ENCODE measurements at regions not wholly inside any gene's neighbourhood (a gene's known extent, or its start where the extent isn't known, plus 50 kb on each side); places are given as distances from the start of the nearest gene placed in this dataset.

DNA sequence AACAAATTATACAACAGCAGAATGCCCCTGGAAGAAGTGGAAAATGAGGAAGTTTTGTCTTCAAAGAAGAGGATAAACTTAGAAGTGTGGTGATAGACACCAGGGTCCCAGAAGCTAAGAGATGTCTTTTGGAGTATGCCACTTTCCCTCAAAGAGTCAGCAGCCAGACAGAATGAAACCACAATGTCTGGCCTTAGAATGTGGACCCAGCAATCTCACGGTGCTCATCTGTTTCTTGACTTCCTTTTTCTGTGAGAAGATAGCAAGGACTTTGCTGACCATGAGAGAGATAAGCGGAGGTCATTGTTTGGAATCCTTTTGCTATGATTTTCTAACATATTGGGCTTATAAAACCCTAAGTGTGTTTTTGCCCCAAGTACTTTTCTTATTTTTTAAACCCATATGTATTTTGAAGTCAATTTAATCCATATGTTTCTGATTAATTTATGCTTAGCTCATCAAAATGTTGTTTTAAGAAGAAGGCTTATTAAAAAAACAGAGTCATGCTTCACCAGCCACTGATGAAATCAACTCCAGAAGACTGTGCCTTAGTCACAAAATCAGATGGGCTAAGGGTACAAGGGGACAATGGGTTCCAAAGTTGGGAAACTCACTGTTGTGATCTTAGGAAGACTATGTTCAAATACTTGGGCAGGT lies 451.2 kb upstream of the JAG1 start:
- Histone ChIP-seq H2BK120ac (ENCODE audit: low read depth, low read length) (no peak overlapping the region), H3K79me1 (ENCODE audit: low read depth, low read length) (no peaks in the 10 kb centered on the region), H3K23ac (ENCODE audit: low read depth, low read length, poor library complexity) (no peak overlapping the region), H3K27ac (replicated peaks; ENCODE audit: low read length) (no peak overlapping the region), H3K9me3 (replicated peaks in 1 of 2; ENCODE audit: control insufficient read depth in 2 of 2, insufficient read depth in 1 of 2, low read depth in 1 of 2, low read length in 2 of 2) (no peaks in the 10 kb centered on the region), H3K4me1 (ENCODE audit: control insufficient read depth in 2 of 2, insufficient read depth in 1 of 2, low read depth in 1 of 2, low read length in 2 of 2) (no peaks in the 10 kb centered on the region), H3K27me3 (ENCODE audit: control insufficient read depth in 3 of 3, insufficient read depth in 3 of 3, low read depth in 1 of 3, low read length in 3 of 3) (no peaks in the 10 kb centered on the region), H3K9ac (ENCODE audit: low read depth, low read length, poor library complexity) (no peak overlapping the region), H4K91ac (ENCODE audit: low read depth, low read length, poor library complexity) (no peak overlapping the region), H3K4me3 (ENCODE audit: low read length in 2 of 2) (no peak overlapping the region), H2BK5ac (ENCODE audit: low read length) (no peak overlapping the region), H3K4me2 (ENCODE audit: insufficient read depth, low read length, poor library complexity, severe bottlenecking) (no peak overlapping the region), H4K8ac (ENCODE audit: low read depth, low read length) (no peak overlapping the region), H3K4ac (ENCODE audit: low read length) (no peak overlapping the region), H2AFZ (ENCODE audit: low read length) (no peak overlapping the region), H2BK12ac (ENCODE audit: low read length) (no peak overlapping the region), H3K18ac (ENCODE audit: low read length) (no peak overlapping the region), H2AK5ac (ENCODE audit: low read depth, low read length) (no peak overlapping the region), H3K36me3 (replicated peaks in 1 of 2; ENCODE audit: control insufficient read depth in 2 of 2, insufficient read depth in 2 of 2, low read length in 2 of 2) (no peaks in the 10 kb centered on the region), H3K14ac (ENCODE audit: low read length) (no peak overlapping the region), H2BK15ac (ENCODE audit: low read length) (no peak overlapping the region)
- no peak for DNase-seq (ENCODE audit: low spot score)
- no CpG with 5 or more reads among the region's 2 CpGs for WGBS, 2 donors (ENCODE audit: extremely low coverage in 2 of 2, insufficient read length in 2 of 2, insufficient replicate concordance in 1 of 2)

DNA sequence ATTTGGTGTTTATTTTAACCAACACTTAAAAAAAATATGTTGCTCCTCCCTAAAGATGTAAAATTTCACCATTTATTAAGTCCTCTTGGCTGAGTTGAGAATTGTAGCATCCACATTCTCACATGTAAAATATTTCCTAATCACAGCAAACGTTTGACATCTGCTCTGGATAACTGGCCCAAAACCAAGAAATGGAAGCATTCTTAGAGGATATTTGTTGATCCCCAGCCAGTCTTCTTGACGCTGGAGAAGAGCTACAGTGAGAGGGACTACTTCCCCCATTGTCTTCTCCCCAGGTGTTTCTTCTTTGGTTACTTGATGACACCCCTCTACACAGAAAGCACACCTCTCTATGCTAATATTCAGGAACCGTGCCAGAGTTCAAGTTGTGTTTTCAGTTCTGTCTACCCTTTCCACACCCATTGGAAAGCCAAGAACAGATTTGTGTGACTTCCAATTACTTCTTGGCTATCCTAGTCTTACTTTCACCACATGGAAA lies 454.5 kb upstream of the JAG1 start:
- H4K8ac ChIP-seq (ENCODE audit: low read depth, low read length) = no peak overlapping the region
- H2BK120ac ChIP-seq (ENCODE audit: low read depth, low read length) = no peak overlapping the region
- H3K18ac ChIP-seq (ENCODE audit: low read length) = no peak overlapping the region
- no peaks in the 10 kb centered on the region for H3K79me1 ChIP-seq (ENCODE audit: low read depth, low read length)
- WGBS, 2 donors (ENCODE audit: extremely low coverage in 2 of 2, insufficient read length in 2 of 2, insufficient replicate concordance in 1 of 2) = no CpG with 5 or more reads among the region's 3 CpGs
- H2BK12ac ChIP-seq (ENCODE audit: low read length) = no peak overlapping the region
- no peak overlapping the region for H2BK15ac ChIP-seq (ENCODE audit: low read length)
- H3K4me2 ChIP-seq (ENCODE audit: insufficient read depth, low read length, poor library complexity, severe bottlenecking) = no peak overlapping the region
- no peak overlapping the region for H3K9ac ChIP-seq (ENCODE audit: low read depth, low read length, poor library complexity)
- no peak overlapping the region for H3K4me3 ChIP-seq (ENCODE audit: low read length in 2 of 2)
- no peak overlapping the region for H3K14ac ChIP-seq (ENCODE audit: low read length)
- no peak overlapping the region for H2AFZ ChIP-seq (ENCODE audit: low read length)
- no peaks in the 10 kb centered on the region for H3K36me3 ChIP-seq (replicated peaks in 1 of 2; ENCODE audit: control insufficient read depth in 2 of 2, insufficient read depth in 2 of 2, low read length in 2 of 2)
- no peaks in the 10 kb centered on the region for H3K27me3 ChIP-seq (ENCODE audit: control insufficient read depth in 3 of 3, insufficient read depth in 3 of 3, low read depth in 1 of 3, low read length in 3 of 3)
- no peak overlapping the region for H2BK5ac ChIP-seq (ENCODE audit: low read length)
- H2AK5ac ChIP-seq (ENCODE audit: low read depth, low read length) = no peak overlapping the region
- H3K4ac ChIP-seq (ENCODE audit: low read length) = no peak overlapping the region
- H3K27ac ChIP-seq (replicated peaks; ENCODE audit: low read length) = no peak overlapping the region
- no peak overlapping the region for H3K23ac ChIP-seq (ENCODE audit: low read depth, low read length, poor library complexity)
- H3K4me1 ChIP-seq (ENCODE audit: control insufficient read depth in 2 of 2, insufficient read depth in 1 of 2, low read depth in 1 of 2, low read length in 2 of 2) = peaks cover 0 to 1% of the 10 kb centered on the region in 2 donors
- DNase-seq (ENCODE audit: low spot score) = no peak
- H3K9me3 ChIP-seq (replicated peaks in 1 of 2; ENCODE audit: control insufficient read depth in 2 of 2, insufficient read depth in 1 of 2, low read depth in 1 of 2, low read length in 2 of 2) = no peaks in the 10 kb centered on the region
- no peak overlapping the region for H4K91ac ChIP-seq (ENCODE audit: low read depth, low read length, poor library complexity)

DNA sequence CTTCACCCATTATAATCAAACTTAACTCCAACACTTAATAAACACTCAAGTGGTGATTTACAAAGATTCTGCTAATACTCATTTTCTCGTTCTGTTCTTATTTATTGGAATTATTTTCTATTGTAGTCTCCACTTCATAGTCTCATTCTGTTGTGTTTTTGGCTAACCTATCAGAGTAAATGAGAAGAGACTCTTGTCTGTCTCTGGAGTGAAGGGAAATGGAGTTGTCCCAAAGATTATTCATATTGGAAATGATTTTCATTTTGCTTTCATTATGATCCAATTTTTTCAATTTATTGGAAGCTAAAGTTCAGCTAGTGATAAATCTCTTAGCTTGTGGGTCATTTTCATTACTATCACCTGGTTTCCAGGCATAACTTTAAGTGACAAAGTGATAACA lies 454.9 kb upstream of the JAG1 start:
- no CpG with 5 or more reads among the region's 1 CpG for WGBS, 2 donors (ENCODE audit: extremely low coverage in 2 of 2, insufficient read length in 2 of 2, insufficient replicate concordance in 1 of 2)
- Histone ChIP-seq H3K27ac (replicated peaks; ENCODE audit: low read length) (no peak overlapping the region), H3K4me2 (ENCODE audit: insufficient read depth, low read length, poor library complexity, severe bottlenecking) (no peak overlapping the region), H3K14ac (ENCODE audit: low read length) (no peak overlapping the region), H3K9me3 (replicated peaks in 1 of 2; ENCODE audit: control insufficient read depth in 2 of 2, insufficient read depth in 1 of 2, low read depth in 1 of 2, low read length in 2 of 2) (no peaks in the 10 kb centered on the region), H4K8ac (ENCODE audit: low read depth, low read length) (no peak overlapping the region), H3K27me3 (ENCODE audit: control insufficient read depth in 3 of 3, insufficient read depth in 3 of 3, low read depth in 1 of 3, low read length in 3 of 3) (no peaks in the 10 kb centered on the region), H2BK12ac (ENCODE audit: low read length) (no peak overlapping the region), H3K23ac (ENCODE audit: low read depth, low read length, poor library complexity) (no peak overlapping the region), H3K36me3 (replicated peaks in 1 of 2; ENCODE audit: control insufficient read depth in 2 of 2, insufficient read depth in 2 of 2, low read length in 2 of 2) (no peaks in the 10 kb centered on the region), H3K9ac (ENCODE audit: low read depth, low read length, poor library complexity) (no peak overlapping the region), H3K18ac (ENCODE audit: low read length) (no peak overlapping the region), H3K4ac (ENCODE audit: low read length) (no peak overlapping the region), H2BK15ac (ENCODE audit: low read length) (no peak overlapping the region), H3K4me1 (ENCODE audit: control insufficient read depth in 2 of 2, insufficient read depth in 1 of 2, low read depth in 1 of 2, low read length in 2 of 2) (peaks cover 0 to 1% of the 10 kb centered on the region in 2 donors), H3K79me1 (ENCODE audit: low read depth, low read length) (no peaks in the 10 kb centered on the region), H2AFZ (ENCODE audit: low read length) (no peak overlapping the region), H2AK5ac (ENCODE audit: low read depth, low read length) (no peak overlapping the region), H3K4me3 (ENCODE audit: low read length in 2 of 2) (no peak overlapping the region), H4K91ac (ENCODE audit: low read depth, low read length, poor library complexity) (no peak overlapping the region), H2BK120ac (ENCODE audit: low read depth, low read length) (no peak overlapping the region), H2BK5ac (ENCODE audit: low read length) (no peak overlapping the region)
- DNase-seq (ENCODE audit: low spot score) = no peak

DNA sequence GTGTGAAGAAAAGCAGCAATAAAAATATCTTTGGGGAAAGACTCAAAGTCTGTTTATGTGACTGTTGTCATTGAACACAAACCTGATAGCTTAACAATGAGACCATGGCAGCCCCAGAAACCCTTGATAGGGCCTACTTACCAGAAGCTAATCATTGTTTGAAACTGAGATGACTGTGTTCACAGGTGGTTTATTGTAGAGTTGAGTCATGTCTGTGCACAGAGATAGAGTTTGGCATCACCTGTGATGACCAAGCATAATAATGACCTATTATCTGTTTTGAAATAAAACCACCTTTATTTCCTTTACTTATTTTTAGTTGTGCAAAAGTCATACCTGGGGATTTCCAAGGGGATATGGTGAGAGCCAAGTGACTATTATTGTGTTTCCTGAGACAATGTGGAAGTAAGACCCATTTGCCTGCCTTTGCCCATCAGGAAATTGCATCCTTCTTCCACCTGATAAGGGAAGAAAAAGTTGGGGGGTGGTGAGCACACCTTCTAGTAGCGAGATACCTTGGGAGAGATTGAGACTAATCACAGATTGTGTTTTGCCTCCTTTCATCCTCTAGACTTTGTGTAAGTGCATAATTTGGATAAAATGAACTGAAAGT lies 456.9 kb upstream of the JAG1 start:
- H3K23ac ChIP-seq (ENCODE audit: low read depth, low read length, poor library complexity) = no peak overlapping the region
- no peak overlapping the region for H2AFZ ChIP-seq (ENCODE audit: low read length)
- no CpG with 5 or more reads among the region's 1 CpG for WGBS, 2 donors (ENCODE audit: extremely low coverage in 2 of 2, insufficient read length in 2 of 2, insufficient replicate concordance in 1 of 2)
- H3K4ac ChIP-seq (ENCODE audit: low read length) = no peak overlapping the region
- H3K9ac ChIP-seq (ENCODE audit: low read depth, low read length, poor library complexity) = no peak overlapping the region
- no peak overlapping the region for H3K18ac ChIP-seq (ENCODE audit: low read length)
- H3K4me3 ChIP-seq (ENCODE audit: low read length in 2 of 2) = no peak overlapping the region
- H2BK12ac ChIP-seq (ENCODE audit: low read length) = no peak overlapping the region
- no peak overlapping the region for H2BK15ac ChIP-seq (ENCODE audit: low read length)
- H3K36me3 ChIP-seq (replicated peaks in 1 of 2; ENCODE audit: control insufficient read depth in 2 of 2, insufficient read depth in 2 of 2, low read length in 2 of 2) = no peaks in the 10 kb centered on the region
- no peak overlapping the region for H3K27ac ChIP-seq (replicated peaks; ENCODE audit: low read length)
- no peak overlapping the region for H2BK5ac ChIP-seq (ENCODE audit: low read length)
- no peaks in the 10 kb centered on the region for H3K9me3 ChIP-seq (replicated peaks in 1 of 2; ENCODE audit: control insufficient read depth in 2 of 2, insufficient read depth in 1 of 2, low read depth in 1 of 2, low read length in 2 of 2)
- no peak overlapping the region for H2AK5ac ChIP-seq (ENCODE audit: low read depth, low read length)
- no peak overlapping the region for H2BK120ac ChIP-seq (ENCODE audit: low read depth, low read length)
- peaks cover 1 to 2% of the 10 kb centered on the region in 2 donors for H3K4me1 ChIP-seq (ENCODE audit: control insufficient read depth in 2 of 2, insufficient read depth in 1 of 2, low read depth in 1 of 2, low read length in 2 of 2)
- H4K91ac ChIP-seq (ENCODE audit: low read depth, low read length, poor library complexity) = no peak overlapping the region
- no peaks in the 10 kb centered on the region for H3K79me1 ChIP-seq (ENCODE audit: low read depth, low read length)
- no peak overlapping the region for H3K4me2 ChIP-seq (ENCODE audit: insufficient read depth, low read length, poor library complexity, severe bottlenecking)
- no peak overlapping the region for H4K8ac ChIP-seq (ENCODE audit: low read depth, low read length)
- H3K14ac ChIP-seq (ENCODE audit: low read length) = no peak overlapping the region
- no peaks in the 10 kb centered on the region for H3K27me3 ChIP-seq (ENCODE audit: control insufficient read depth in 3 of 3, insufficient read depth in 3 of 3, low read depth in 1 of 3, low read length in 3 of 3)
- DNase-seq (ENCODE audit: low spot score) = no peak

Measured in neuronal stem cell (in vitro differentiated cells).